Sigmoid colon (tissue), 3 donors: ENCODE measurements at regions not wholly inside any gene's neighbourhood (a gene's known extent, or its start where the extent isn't known, plus 50 kb on each side); places are given as distances from the start of the nearest gene placed in this dataset.

Experiments used
- CTCF ChIP-seq, 4 experiments: fragments of 450-650 bp in 3 of 4; fragments of 200-600 bp in 1 of 4; IDR thresholded peaks; one replicate each; pipeline ENCODE4 v1.5.1; 2016 to 2019; ENCODE audit warnings: antibody characterized with exemption in 4 of 4, mild to moderate bottlenecking in 3 of 4, moderate library complexity in 2 of 4
- POLR2A ChIP-seq, 2 donors: fragments of 450-650 bp; IDR thresholded peaks; one replicate each; pipeline ENCODE4 v1.6.1; 2016; ENCODE audit warnings: antibody characterized with exemption in 2 of 2, mild to moderate bottlenecking in 2 of 2, moderate library complexity in 2 of 2

- TF ChIP-seq CTCF (IDR thresholded peaks at IDR 0.05) (peak; percentile 16 to 64 (median 41)), POLR2A (IDR thresholded peaks at IDR 0.05) (no peak)
Observed at GRCh38 chr3:73868688-73869315, 244.1 kb upstream of the PDZRN3 start.
